ENCODE measurements at regions not wholly inside any gene's neighbourhood (a gene's known extent, or its start where the extent isn't known, plus 50 kb on each side); places are given as distances from the start of the nearest gene placed in this dataset.
"Not testable (repeated sequence)": the region's sequence is repeated elsewhere in the genome, so short reads cannot be mapped to it uniquely, and the experiment has no call there.

DNA sequence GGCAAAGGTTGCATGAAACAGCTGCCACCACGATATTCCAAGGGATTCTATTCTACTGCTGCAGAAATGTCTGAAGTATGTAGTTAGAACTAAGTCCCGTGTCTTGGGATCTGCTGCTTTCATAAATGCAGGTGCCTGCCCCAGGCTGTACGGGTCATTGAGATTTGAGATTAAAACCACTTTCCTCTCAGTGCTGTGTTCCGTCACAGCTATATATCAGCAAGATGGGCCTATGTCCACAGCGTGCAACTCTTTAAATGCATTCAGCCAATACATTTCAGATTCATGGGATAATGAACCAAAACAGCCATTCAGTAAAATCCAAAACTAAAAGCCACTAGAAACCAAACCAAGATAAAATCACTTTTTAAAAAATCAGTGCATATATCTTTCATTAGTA lies 107.3 kb upstream of the LUZP2 start:
- FAIRE-seq: no peak
- DNase-seq (ENCODE audit: insufficient read length, low spot score): no peak

DNA sequence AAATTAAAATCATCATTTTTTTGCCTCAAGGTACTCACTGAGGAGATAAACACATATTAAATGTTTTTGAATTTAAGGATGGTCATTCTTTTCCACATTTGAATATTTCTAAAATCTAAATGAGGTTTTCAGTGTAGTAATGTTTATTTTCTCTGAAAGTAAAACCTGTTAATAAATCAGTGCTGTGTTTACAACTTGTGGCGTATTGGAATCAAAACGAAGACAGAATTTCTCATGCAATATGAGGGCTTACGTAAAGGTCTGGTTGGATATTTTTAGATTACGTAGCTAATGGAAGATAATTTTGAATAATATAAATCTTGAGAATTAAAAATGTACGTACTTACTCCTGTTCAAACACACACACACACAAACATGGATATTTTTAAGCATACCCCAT lies 106.8 kb upstream of the LUZP2 start:
- DNase-seq (ENCODE audit: insufficient read length, low spot score): no peak
- FAIRE-seq: no peak

DNA sequence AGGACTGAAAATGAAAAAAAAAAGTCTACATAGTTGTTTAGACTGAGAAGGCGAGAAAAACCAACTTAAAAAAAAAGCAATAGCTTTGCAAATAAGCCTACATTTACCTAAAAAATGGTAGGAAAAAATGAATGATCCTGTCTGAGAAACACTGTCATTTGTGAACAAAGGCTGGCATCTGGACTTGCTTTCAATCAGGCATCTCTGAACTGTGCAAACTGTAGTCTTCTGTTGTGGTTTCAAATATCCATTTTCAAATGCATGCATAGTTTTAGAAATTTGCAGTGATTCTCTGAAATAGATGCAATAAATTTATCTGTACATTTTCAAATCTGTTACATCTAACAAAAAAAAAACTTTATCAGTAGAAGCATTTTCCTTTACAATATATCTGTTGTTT lies 106.1 kb upstream of the LUZP2 start:
- DNase-seq (ENCODE audit: insufficient read length, low spot score) (no peak), FAIRE-seq (no peak)

- peak; percentile 4 for DNase-seq (ENCODE audit: insufficient read length, low spot score)
- no peak for FAIRE-seq
Observed at GRCh38 chr11:24391167-24391566, 105.7 kb upstream of the LUZP2 start.

GRCh38 chr11:24400059-24400665 lies 96.7 kb upstream of the LUZP2 start:
- DNase-seq (ENCODE audit: insufficient read length, low spot score): no peak
- no peak for FAIRE-seq

- DNase-seq (ENCODE audit: insufficient read length, low spot score): no peak
- FAIRE-seq: no peak
Observed at GRCh38 chr11:24406389-24406788, 90.5 kb upstream of the LUZP2 start.

- DNase-seq (ENCODE audit: insufficient read length, low spot score) (no peak), FAIRE-seq (no peak)
Observed at GRCh38 chr11:24406980-24407379, 89.9 kb upstream of the LUZP2 start.

GRCh38 chr11:24407733-24408132 lies 89.1 kb upstream of the LUZP2 start:
- FAIRE-seq (no peak), DNase-seq (ENCODE audit: insufficient read length, low spot score) (no peak)

DNA sequence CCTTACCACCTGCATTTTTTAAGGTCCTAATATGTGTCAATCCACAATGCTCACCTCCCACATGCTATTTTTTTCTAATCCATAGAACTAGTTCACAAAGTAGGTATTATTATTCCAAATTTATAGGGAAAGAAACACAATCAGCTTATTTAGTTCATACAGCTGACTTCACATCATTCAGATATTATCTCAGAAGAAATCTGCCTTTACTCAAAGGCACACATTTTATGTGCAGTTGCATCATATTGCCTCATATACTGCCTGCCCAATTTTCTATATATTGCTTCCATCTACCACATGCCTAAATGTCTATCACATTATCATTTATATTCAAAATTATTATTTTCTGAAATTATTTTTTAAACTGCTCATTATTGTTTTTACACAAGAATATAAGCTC lies 88.7 kb upstream of the LUZP2 start:
- DNase-seq (ENCODE audit: insufficient read length, low spot score): no peak
- FAIRE-seq: no peak

DNA sequence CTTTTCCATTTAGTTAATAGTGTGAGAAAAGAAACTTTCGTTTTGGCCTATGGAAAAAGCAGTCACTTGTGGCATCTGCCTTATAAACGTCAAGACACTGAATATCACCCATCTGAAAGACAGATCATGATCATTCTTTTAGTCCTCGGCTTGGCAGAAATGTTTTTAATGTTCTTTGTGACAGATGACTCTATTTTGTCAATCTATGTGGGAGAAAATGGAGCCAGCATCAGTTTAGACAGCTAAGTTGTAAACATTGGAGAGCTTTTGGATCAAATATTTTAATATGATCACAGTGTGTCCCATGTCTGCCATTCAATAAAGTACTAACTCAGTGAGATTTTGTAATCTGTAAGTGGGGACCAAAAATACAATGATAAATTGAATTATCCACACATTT lies 85.1 kb upstream of the LUZP2 start:
- no peak for DNase-seq (ENCODE audit: insufficient read length, low spot score)
- no peak for FAIRE-seq

- DNase-seq (ENCODE audit: insufficient read length, low spot score) (no peak), FAIRE-seq (no peak)
Observed at GRCh38 chr11:24412722-24413121, 84.1 kb upstream of the LUZP2 start.

- FAIRE-seq: no peak
- no peak for DNase-seq (ENCODE audit: insufficient read length, low spot score)
Observed at GRCh38 chr11:24413391-24413790, 83.5 kb upstream of the LUZP2 start.

DNA sequence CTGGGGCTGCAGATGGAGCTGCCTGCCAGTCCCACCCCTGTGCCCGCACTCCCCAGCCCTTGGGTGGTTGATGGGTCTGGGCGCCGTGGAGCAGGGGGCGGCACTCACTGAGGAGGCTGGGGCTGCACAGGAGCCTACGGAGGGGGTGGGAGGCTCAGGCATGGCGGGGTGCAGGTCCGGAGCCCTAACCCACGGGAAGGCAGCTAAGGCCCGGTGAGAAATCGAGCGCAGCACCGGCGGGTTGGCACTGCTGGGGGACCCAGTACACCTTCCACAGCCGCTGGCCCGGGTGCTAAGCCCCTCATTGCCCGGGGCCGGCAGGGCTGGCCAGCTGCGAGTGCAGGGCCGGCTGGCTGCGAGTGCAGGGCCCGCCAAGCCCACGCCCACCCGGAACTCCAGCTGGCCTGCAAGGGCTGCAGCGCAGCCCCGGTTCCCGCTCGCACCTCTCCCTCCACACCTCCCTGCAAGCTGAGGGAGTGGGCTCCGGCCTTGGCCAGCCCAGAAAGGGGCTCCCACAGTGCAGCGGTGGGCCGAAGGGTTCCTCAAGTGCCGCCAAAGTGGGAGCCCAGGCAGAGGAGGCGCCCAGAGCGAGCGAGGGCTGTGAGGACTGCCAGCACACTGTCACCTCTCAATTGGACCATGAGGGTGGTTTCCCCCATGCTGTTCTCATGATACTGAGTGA lies 80.8 kb upstream of the LUZP2 start:
- not testable (repeated sequence) for DNase-seq (ENCODE audit: insufficient read length, low spot score); FAIRE-seq

DNA sequence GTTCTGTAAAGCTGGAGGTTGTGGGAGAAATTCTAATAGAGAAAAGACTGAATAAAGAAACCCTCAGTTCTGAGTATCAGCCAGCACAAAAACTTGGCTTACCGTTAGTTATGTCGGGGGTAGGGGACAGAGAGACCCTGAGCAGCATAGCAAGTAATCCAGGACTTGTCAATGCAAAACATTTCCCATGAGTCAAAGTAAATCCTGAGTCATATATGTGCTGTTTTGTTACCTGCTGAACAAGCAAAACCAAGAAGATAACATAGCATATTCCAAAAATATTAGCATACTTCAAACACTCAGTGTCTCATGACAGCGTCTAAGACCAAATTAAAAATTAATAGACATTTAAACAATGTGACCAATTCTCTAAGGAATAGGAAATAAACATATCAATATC lies 75.1 kb upstream of the LUZP2 start:
- no peak for DNase-seq (ENCODE audit: insufficient read length, low spot score)
- FAIRE-seq: no peak

GRCh38 chr11:24422376-24422775 lies 74.5 kb upstream of the LUZP2 start:
- FAIRE-seq (no peak), DNase-seq (ENCODE audit: insufficient read length, low spot score) (no peak)

DNA sequence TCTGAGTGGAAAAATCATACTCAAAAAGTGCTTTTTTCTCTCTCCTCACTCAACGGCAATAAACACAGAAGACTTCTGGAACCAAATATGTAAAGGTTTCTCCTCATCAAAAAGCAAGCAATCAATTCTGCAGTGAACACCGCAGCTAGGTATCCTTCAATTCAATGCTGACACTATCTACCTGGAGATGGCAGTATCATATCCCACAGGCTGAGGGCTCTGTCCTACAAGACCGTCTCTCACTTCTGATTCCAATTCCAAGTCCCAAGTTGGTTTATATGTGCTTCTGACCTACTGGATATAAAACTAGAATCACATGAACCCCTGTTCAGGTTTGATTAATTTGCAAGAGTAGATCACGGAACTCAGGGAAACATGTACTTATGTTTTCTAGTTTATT lies 59.7 kb upstream of the LUZP2 start:
- DNase-seq (ENCODE audit: insufficient read length, low spot score) (no peak), FAIRE-seq (no peak)
